Stimulated activated CD8-positive, alpha-beta memory T cell treated with anti-CD3 and anti-CD28 coated beads, Interleukin-15, amount 100 ng/mL, for 48 hours (primary cell): ENCODE measurements at regions not wholly inside any gene's neighbourhood (a gene's known extent, or its start where the extent isn't known, plus 50 kb on each side); places are given as distances from the start of the nearest gene placed in this dataset.

ENCODE experiments used
- DNase-seq, 2 donors: peaks; one replicate each; pipeline ENCODE4 v3.0.0-alpha.2; 2020; ENCODE audit warnings: low read depth in 2 of 2

DNA sequence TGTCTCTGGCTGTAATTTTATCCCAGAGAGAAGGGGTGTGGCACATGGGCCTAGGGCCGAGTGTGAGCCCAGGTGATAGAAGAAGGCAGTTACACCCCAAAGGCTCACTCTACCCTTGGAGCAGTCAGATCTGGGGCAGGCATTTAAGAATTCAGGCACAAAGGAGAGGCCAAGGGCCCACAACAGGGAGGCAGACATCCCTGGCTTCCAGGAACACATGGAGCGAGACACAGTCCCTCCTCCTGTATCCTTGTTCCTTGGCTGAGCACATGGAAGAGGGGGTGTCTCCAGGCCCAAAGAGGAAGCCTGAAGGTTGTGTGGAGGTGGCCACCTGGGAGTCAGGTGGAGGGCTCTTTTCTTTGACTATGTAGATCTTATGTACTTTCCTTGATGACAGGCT lies 286.2 kb downstream of the RPS24 start:
- DNase-seq: no peak

DNA sequence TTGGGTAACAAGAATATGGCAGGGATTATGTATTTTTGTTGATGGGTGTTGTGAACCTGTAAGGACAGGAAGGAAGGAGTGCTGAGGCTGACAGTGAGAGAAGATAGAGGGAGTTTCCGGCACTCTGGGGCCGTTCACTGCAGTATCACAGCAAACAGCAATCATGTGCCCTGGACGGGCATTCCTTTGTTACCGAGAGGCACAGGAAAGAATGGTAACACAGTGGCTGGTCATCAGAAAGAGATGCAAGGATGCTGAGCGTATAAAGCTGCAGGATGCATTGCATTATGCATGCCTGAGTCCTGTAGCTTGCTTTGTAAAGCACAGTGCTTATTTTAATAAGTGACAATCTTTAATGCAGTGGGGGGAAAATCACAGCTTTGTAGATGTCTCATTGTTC lies 286.8 kb downstream of the RPS24 start:
- no peak for DNase-seq

DNA sequence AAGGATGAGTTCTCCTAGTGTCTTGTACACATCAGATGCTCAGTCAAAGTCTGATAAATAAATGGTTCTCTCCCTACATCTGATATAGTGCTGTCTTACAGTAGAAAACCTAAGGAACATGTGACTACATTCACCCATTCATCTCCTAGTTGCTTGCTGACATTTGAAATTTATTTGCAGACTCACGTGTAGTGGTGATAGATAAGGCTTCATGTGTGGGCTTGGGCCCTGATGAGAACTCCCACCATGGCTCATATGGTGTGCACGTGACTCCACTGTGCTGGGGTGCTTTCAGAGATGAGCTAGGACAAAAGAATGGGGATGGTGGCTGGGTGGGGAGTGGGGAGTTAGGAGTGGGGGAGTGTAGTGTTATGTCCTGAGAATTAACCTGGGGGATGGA lies 287.3 kb downstream of the RPS24 start:
- DNase-seq: no peak

DNA sequence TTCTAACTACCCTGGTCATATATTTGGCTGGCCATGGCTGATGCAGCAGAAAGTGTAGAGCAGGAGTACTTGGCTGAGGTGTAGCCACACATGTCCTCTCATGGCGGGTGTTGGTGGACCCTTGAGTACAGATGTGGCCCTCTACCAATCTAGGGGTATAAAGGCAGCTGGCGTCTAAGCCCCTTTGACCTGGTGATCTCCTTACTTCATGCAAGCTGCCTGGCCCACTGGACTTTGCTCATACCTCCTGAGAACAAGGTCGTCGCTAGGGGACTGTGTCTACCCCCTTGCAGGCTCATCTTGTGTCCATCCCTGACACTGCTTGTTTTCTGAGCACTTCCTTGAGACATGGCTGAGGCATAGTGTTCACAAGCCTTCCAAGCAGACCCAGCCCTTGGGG lies 287.8 kb downstream of the RPS24 start:
- no peak for DNase-seq

DNA sequence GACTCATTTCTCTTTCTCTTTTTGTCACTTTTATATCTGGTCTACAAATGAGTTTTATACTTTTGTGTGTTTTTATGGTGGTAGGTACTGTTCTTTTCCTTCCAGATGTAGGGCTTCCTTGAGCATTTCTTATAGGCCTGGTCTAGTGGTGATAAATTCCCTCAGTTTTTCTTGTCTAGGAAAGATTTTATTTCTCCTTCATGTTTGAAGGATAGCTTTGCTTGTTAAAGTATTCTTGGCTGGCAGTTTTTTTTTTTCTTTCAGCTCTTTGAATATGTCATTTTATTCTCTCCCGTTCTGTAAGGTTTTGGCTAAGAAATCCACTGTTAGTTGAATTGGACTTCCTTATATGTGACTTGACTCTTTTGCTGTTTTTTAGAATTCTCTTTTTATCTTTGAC lies 292.7 kb downstream of the RPS24 start:
- no peak for DNase-seq

DNA sequence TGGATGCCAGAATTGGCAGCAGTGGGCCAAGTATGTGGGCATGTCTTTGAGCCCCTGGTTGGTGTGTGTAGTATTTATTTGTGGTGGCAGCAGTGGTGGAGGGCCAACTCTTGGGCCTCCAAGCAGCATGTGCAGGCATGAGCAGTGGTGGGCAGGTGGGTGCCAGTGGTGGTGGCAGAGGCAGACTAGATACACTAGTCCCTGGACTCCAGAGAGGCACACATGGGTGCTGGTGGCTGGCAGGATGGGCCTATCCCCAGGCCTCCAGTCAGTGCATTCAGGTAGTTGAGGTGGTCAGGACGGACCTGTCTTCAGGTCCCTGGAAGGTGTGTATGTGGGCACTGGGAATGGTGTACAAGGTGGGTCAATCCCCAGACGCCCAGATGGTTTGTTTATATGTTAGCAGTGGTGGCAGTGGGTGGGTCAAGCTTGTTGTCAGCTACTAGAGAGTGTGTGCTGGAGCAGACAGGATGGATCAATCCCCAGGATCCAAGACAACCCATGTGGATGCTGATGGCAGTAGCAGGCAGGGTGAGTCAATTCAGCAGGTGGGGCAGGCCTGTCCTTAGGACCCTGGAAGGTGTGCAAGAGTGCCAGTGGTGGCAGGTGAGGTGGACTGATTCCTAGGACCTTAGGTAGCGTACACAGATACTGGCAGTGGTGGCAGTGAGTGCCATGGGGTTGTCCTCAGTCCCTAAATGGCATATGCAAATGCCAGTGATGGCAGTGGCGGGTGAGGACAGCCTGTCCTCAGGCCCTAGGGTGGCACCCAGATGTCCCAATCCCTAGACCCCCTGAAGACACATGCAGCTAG lies 294.3 kb downstream of the RPS24 start:
- no peak for DNase-seq

DNA sequence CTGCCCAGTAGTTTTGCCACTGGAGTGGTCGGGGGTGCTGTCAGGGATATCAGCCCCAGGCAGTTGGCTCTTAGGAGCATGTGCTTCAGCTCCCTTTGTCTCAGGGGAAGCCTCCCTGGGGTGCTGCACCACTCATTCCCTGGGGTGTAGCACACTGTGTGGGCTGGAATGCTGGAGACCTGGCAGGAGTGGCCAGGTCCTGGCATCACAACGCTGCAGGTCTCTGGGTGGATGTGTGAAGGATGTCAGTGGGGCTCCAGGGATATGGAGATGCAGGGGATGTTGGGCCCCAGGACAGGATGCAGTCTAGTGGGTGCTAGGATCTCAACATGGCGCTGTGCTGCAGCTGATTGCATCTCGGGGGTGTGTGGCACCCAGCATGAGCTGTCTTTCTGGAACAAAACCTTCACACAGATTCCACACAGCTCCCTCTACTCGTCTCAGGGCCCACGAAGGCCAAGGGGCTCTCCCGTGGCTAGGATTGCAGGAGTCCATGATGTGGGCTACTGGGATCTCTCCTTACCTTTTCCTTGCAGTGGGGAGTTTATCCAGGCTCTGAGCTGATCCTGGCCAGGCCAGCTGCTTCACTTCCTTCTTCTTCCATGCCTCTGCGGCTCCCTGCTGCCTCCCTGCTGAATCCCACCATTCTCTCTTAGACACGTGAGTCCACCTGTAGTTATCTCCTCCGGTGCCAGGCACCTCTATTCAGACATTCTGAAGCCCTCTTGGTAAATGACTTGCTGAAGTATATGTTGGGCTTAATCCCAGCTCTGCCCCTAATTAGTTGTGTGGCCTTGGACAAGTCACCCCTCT lies 295.1 kb downstream of the RPS24 start:
- DNase-seq: no peak

DNA sequence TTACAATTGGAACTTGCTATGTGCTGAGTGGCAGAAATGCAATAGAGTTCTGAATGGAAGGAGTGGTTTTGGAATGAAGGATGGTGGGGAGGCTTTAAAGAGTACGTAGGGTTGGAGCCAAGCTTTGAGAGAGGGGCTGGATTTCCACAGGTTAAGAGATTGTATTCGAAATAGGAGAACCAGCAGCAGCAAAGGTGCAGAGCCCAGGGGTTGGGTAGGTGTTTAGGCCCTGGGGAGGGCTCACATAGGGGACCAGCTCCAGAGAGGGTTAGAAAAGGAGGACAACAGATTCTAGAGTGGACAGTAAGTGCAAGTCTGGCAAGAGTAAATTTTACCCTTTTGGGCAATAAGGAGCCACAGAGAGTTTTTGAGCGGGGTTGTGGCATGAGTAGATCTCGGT lies 297.2 kb downstream of the RPS24 start:
- DNase-seq: no peak

DNA sequence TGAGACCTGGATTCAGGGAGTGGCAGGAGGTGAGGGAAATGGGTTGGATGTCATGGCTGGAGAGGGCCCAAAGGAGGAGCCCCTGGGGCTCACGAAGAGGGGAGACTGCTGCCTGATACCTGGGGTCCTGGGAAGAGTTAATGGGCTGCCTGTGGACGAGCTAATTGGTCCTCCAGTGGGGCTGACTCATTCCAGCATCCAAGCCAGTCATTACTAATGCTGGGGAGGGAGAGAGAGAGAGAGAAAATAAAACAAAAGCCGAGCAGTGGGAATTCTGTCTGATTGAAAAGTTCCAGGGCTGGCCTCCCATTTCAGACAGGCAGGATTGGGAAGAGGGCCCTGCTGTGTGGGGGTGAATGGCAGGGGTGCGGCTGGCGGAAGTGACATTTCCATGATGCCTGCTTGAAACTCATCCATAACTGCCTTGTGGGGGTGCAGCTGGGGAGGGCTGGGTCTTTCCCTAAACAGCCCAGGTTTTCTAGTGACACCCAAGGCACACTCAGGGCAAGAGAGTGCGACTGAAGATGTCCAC lies 297.8 kb downstream of the RPS24 start:
- DNase-seq: no peak

DNA sequence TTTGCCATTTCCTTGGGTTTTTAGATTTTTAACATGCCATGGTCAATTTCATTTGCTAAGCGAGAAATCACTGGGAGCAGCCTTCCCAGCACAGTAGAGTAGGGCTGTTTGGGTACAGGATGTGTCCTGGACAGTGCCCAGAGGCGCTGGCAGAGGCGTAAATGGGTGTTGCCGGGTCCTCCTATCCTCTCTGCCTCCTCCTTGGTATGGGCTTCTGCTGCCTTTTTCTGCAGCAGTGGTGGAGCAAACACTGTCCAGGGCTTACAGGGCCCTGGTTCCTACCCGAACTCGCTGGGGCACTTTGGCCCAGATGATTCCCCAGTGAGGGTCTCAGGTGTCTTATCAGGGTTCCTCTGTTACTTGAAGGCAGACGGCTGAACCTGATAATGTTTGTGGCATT lies 298.3 kb downstream of the RPS24 start:
- DNase-seq: no peak

DNA sequence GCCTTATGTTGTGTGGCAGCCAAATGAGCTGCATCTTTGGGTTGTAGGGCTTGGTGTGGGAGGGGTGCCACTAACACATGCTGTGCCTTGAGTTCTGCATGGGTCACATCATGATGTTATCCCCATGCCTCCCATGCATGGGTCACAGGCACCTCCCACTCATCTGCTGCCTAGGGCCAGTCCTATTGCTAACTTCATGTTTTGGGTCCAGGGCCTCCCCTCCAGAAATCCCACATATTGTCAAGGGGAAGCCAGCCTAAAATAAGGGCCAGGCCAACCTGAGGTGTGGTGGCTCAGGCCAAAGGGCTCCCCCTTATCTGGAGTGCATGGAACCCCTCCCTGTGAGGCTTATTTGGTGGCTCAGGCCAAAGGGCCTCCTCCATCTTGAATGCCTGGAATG lies 299.0 kb downstream of the RPS24 start:
- no peak for DNase-seq

DNA sequence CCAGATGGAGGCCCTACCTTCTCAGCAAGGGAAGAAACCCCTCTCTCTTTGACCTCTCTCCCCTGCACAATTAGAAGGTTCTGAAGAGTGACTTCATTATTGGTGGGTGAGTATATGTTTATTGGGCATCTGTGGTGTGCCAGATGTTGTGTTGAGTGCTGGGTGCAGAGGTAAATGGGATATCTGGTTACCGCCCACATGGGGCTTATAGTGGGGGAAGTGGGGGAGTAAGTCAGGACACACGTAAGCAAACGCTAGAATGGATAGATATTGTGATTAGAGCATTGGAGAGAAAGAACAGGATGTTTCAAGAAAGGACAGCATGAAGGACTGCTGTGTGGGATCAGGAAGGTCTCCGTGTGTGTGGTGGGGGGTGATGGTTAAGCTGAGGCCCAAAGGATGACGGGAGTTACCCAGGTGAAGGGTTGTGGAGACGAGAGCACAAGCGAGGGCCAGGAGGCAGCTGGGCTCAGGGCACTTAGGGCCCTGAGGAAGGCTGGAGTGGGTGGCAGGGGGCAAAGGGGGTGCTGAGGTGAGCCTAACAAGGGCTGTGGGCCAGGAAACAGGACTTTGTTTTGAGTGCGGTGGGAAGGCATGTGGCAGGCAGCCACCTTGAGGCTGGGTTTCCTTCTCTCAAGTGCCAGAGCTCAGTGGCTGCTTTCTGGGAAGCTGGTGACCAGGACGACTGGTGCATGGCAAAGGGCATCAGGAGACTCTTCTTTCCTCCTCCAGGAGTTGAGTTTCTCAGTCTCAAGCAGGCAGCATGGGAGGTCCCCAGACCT lies 299.9 kb downstream of the RPS24 start:
- no peak for DNase-seq

DNA sequence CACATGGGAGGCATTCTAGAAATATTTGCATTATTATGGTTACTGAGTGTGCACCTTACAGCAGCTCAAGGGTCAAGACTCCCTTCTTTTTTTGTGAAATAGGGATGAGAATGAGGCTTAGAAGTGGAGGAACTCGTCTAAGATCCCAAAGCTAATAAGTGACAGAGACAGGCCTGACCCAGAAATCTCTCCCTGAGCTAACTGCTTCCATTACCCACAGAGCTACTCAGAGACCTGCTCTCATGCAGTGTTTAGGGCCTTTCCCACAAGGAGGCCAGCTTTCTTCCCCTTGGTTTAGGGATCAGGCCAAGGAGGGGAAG lies 301.7 kb downstream of the RPS24 start:
- no peak for DNase-seq

DNA sequence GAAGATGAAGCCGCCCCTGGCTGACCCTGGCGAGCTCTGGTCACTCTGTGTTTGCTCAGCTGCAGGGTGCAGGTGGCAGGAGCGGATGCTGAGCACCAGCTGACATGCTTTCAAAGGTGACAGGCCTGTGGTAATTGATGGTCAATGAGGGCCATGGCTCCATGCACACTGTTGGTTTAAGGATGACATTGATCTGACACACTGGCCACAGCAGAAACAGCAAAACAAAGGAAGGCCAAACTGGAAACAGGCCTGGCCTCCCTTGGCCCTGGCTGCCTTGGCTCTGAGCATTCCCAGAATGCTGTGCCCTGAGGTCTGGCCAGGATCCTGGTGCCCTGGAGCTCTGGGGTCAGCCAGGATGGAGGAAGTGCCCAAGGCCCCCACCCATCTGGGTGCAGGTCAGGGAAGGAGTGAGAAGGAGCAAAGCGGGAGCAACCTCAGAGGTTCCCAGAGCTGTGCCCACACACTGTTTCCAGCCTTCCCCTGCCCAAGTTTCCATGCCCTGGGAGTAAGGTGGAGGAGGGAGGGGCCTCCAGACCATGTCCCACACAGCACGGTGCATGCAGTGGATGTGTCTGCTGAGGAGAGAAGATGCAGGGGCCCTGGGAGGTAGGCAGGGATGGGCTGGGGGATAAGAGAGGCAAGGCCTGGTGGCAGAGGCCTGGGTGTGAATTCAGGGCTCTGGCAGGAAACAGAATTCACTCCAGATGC lies 302.2 kb downstream of the RPS24 start:
- no peak for DNase-seq

DNA sequence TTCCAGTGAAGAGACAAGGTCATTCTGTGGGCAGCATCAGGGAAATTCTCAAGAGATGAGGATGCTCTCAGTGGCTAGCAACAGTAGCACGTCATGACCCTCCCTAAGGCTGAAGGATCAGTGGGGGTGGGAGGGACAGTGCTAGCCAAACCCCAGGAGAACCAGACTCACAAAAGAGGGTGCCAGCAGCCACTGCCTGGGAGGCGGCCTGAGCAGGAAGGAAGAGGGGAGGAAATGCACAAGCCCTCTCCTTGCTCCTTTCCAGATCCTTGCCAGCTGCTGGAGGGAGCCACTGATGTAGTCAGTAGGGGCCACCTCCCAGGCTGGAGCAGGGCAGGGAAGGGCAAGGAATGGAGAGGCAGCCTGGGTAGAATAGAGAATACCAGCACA lies 302.7 kb downstream of the RPS24 start:
- no peak for DNase-seq

DNA sequence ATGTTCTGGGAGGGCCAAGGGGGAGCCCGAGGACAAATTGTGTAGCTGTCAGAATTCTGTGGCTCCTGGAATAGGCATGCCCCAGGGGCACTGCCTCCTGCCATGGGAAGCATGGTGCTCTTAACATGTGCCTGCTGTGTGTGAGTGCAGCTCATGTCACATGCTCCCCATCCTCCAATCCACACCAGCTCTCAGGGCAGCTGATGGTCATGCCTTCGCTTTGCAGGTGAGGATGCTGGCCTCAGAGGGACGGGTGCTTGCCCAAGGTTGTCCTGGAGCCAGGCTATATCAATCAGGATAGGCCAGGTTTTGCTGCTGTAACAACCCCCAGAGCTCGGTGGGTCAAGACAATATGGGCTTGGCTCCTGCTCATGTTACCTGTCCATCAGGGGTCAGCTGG lies 303.4 kb downstream of the RPS24 start:
- DNase-seq: no peak

DNA sequence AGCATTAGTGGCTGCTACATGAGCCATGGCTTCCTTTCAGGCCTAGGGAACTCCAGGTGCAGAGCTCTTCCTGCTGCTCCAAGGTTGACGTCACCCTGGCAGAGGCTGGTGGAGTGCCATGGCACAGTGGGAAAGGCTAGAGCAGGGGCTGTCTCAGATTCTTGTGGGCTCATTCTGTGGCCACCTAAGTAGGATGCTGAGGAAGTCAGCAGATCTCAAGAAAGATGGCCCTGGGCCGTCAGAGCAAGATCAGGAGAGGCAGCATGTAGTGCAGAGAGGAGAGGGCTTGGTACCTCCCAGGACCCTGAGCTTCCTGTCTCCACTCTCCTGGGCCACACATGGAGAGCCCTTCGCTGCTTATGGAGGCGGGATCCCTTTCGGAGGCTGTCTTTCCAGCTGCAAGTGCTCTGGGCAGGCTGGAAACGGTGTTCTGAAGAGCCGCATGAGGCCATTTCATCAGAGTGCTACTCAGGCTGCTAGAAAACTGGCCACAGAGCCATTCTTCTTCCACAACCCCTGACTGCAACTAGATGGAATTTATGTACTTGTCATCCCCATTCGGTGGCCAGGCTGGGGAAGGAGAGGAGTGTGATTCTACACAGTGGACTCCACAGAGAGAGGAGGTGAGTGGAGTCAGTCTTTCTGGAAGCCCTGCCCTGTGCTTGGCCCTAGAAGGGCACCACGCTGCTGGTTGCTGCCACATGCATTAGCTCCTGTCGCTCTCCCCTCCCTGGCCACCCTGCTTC lies 304.2 kb downstream of the RPS24 start:
- DNase-seq: no peak

DNA sequence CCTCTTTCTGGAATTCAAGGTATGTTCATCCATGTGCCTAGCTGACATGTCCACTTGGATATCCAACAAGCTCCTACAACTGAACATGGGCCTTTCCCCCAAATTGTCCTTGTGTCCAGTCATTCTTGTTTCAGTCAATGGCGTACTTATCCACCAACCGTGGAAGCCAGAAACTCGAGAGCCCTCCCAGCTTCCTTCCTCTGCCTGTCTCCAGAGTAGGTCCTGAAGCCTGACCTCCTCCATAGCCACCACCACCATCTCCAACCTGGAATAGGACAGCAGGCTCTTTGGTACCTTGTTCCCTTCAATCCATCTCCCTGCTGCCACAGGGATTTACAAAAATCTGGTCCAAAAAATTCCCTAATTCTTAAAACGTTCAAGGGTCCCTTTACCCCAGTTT lies 305.1 kb downstream of the RPS24 start:
- DNase-seq: no peak

DNA sequence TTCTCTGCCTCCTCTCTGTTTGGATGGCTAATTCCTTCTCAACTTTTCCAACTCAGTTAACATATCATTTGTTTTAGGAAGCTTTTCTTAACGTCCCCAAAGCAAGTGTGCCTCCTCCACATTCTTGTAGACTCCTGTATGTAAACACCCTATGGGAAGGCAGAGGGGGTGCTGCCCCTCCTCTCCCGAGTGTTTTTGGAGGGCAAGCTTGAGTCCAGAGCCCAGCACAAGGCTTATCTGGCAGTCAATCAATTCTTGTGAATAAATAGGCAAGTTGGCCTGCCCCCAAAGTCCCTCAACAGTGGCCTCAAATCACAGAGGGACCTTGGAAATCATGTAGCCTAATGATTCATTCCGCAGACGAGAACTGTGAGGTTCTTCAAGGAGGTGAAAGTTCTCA lies 305.6 kb downstream of the RPS24 start:
- DNase-seq: no peak

DNA sequence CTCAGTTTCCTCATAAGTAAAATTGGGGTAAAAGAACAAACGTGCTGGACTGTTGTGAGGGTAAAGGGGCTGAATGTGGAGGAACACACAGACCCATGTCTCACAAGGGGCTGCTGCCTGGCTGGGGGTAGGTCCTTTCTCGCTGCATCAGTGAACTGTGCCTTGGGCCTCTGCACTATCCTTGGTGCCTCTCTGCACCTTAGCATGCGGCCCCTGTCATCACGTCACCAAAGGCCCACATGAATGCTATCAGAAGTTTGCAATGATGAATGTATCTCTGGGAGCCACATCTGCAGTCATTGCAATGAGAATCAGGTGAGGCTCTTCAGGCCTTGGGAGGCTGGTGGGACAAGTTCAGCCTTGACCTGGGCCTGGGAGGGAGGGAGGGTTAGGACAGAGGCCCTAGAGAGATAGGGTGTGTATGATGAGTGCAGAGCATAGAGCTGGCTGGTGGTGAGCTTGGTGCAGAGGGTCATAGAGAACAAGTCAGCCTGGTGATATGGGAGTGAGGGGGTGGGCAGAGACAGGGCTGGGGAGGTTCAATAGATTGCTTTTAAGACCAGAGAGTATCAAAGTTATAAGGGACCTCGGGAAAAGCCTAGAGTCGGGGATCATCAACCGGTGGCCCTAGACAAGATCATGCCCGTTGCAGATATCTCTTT lies 308.4 kb downstream of the RPS24 start:
- DNase-seq: no peak
